Neural cell (in vitro differentiated cells): ENCODE measurements at regions not wholly inside any gene's neighbourhood (a gene's known extent, or its start where the extent isn't known, plus 50 kb on each side); places are given as distances from the start of the nearest gene placed in this dataset.

Experiments used
- H2AFZ ChIP-seq: fragments of 200-600, 300-800 bp; sonication (generic), shearing (Covaris generic); 2 replicates; pipeline ENCODE4 v1.6.0; 2014; ENCODE audit warnings: low read depth, mild to moderate bottlenecking, antibody characterized with exemption, low read length, moderate library complexity
- H3F3A ChIP-seq: fragments of 200-600 bp; shearing (Covaris generic); 2 replicates; pipeline ENCODE4 v1.6.1; 2016; ENCODE audit warnings: mild to moderate bottlenecking, moderate library complexity, mixed read lengths, antibody characterized with exemption, low read length; ENCODE audit not compliant: insufficient read depth, poor library complexity, severe bottlenecking
- H3K27ac ChIP-seq: fragments of 200-600, 300-800 bp; sonication (generic), shearing (Covaris generic); 2 replicates; pipeline ENCODE4 v1.5.1; 2014; ENCODE audit warnings: mild to moderate bottlenecking, low read length, moderate library complexity
- H3K27me3 ChIP-seq: fragments of 300-800, 200-600 bp; sonication (generic), shearing (Covaris generic); 2 replicates; pipeline ENCODE4 v1.6.0; 2014; ENCODE audit warnings: mild to moderate bottlenecking, low read depth, low read length, moderate library complexity; ENCODE audit not compliant: insufficient read depth
- H3K36me3 ChIP-seq: fragments of 300-800, 200-600 bp; sonication (generic), shearing (Covaris generic); 2 replicates; pipeline ENCODE4 v1.5.1; 2014; ENCODE audit warnings: mild to moderate bottlenecking, antibody characterized with exemption, low read length, moderate library complexity; ENCODE audit not compliant: insufficient read depth
- H3K4me2 ChIP-seq: fragments of 300-800, 200-600 bp; sonication (generic), shearing (Covaris generic); 2 replicates; pipeline ENCODE4 v1.6.0; 2014; ENCODE audit warnings: mild to moderate bottlenecking, low read length
- H3K4me3 ChIP-seq: fragments of 300-800, 200-600 bp; sonication (generic), shearing (Covaris generic); 2 replicates; pipeline ENCODE4 v1.5.1; 2014; ENCODE audit warnings: mild to moderate bottlenecking, low read length, moderate library complexity
- H3K79me2 ChIP-seq: fragments of 200-600 bp; shearing (Covaris generic); replicated peaks from 2 replicates; pipeline ENCODE4 v1.6.0; 2014; ENCODE audit warnings: mild to moderate bottlenecking, low read length, moderate library complexity; ENCODE audit not compliant: insufficient read depth
- H3K9ac ChIP-seq: fragments of 300-800, 200-600 bp; sonication (generic), shearing (Covaris generic); 2 replicates; pipeline ENCODE4 v1.6.1; 2016; ENCODE audit warnings: mild to moderate bottlenecking, low read length, mixed read lengths
- H3K9me2 ChIP-seq: fragments of 200-600 bp; shearing (Covaris generic); 2 replicates; pipeline ENCODE4 v1.6.1; 2016; ENCODE audit warnings: mild to moderate bottlenecking, low read length, mixed read lengths; ENCODE audit not compliant: insufficient read depth
- H3K9me3 ChIP-seq: fragments of 200-600, 300-800 bp; sonication (generic), shearing (Covaris generic); 2 replicates; pipeline ENCODE4 v1.6.1; 2016; ENCODE audit warnings: mild to moderate bottlenecking, mixed run types, low read length, moderate library complexity, mixed read lengths
- H4K20me1 ChIP-seq: fragments of 200-600 bp; shearing (Covaris generic); 2 replicates; pipeline ENCODE4 v1.6.1; 2016; ENCODE audit warnings: mild to moderate bottlenecking, mixed run types; ENCODE audit not compliant: insufficient read depth
- EP300 ChIP-seq: fragments of 450-650 bp; conservative IDR thresholded peaks from 2 replicates; pipeline ENCODE4 v1.6.1; 2014; ENCODE audit warnings: antibody characterized with exemption, mild to moderate bottlenecking, moderate library complexity; ENCODE audit not compliant: poor library complexity, severe bottlenecking
- EZH2 ChIP-seq: fragments of 200-600, 300-800 bp; shearing (Covaris generic), sonication (generic); IDR thresholded peaks from 2 replicates; pipeline ENCODE4 v1.6.1; 2014; ENCODE audit warnings: antibody characterized with exemption, low read length, borderline replicate concordance, mild to moderate bottlenecking; ENCODE audit not compliant: insufficient read depth, poor library complexity, severe bottlenecking
- MXI1 ChIP-seq: fragments of 450-650 bp; conservative IDR thresholded peaks from 2 replicates; pipeline ENCODE4 v1.6.1; 2014; ENCODE audit warnings: antibody characterized with exemption, mild to moderate bottlenecking; ENCODE audit not compliant: poor library complexity, severe bottlenecking
- POLR2AphosphoS5 ChIP-seq: IDR thresholded peaks from 2 replicates; pipeline ENCODE4 v1.6.1; 2012
- RAD21 ChIP-seq: fragments of 450-650 bp; conservative IDR thresholded peaks from 2 replicates; pipeline ENCODE4 v1.6.1; 2014; ENCODE audit warnings: antibody characterized with exemption, mild to moderate bottlenecking, moderate library complexity
- SMC3 ChIP-seq: fragments of 450-650 bp; conservative IDR thresholded peaks from 2 replicates; pipeline ENCODE4 v1.6.1; 2014; ENCODE audit warnings: antibody characterized with exemption, mild to moderate bottlenecking, moderate library complexity; ENCODE audit not compliant: poor library complexity
- TAF1 ChIP-seq: IDR thresholded peaks from 2 replicates; pipeline ENCODE4 v1.6.1; 2012; ENCODE audit warnings: low read depth
- TF ChIP-seq, protein P1 (sequence below): fragments of 450-650 bp; IDR thresholded peaks from 2 replicates; pipeline ENCODE4 v1.5.1; 2014; ENCODE audit warnings: antibody characterized with exemption, mild to moderate bottlenecking, moderate library complexity; ENCODE audit not compliant: poor library complexity, severe bottlenecking
- TF ChIP-seq, protein P2 (sequence below): IDR thresholded peaks from 2 replicates; pipeline ENCODE4 v1.6.1; 2012; ENCODE audit warnings: borderline replicate concordance

DNA sequence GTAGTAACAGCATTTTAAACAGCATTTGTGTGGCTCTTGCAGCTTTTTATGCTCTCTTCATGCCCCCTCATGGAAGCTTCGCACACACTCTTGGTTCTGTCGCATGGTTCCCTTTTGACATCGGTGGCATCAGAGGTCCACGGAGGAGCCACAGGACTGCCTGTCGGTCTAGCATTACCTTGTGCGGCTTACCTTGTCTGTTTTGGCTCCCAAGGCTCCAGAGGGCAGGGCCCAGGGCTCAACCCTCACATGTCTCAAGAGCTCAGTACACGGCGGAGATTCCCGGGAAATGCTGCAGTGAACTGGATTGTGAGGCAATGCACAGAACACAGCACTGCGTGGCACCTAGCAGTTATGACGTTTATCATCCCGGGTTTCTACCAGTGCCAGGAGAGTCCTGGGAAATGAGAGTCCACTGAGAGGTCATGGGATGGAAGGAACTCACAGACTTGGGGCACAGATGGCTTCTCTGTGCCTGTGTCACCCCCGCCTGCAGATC lies 1015.8 kb downstream of the TBC1D22A start:
- H4K20me1 ChIP-seq = no peaks in the 10 kb centered on the region
- H3F3A ChIP-seq = no peaks in the 10 kb centered on the region
- no peak overlapping the region for H3K27ac ChIP-seq
- no peak overlapping the region for H3K9ac ChIP-seq
- H3K9me3 ChIP-seq = no peaks in the 10 kb centered on the region
- no peak overlapping the region for H2AFZ ChIP-seq
- no peaks in the 10 kb centered on the region for H3K36me3 ChIP-seq
- TF ChIP-seq, protein P1, sequence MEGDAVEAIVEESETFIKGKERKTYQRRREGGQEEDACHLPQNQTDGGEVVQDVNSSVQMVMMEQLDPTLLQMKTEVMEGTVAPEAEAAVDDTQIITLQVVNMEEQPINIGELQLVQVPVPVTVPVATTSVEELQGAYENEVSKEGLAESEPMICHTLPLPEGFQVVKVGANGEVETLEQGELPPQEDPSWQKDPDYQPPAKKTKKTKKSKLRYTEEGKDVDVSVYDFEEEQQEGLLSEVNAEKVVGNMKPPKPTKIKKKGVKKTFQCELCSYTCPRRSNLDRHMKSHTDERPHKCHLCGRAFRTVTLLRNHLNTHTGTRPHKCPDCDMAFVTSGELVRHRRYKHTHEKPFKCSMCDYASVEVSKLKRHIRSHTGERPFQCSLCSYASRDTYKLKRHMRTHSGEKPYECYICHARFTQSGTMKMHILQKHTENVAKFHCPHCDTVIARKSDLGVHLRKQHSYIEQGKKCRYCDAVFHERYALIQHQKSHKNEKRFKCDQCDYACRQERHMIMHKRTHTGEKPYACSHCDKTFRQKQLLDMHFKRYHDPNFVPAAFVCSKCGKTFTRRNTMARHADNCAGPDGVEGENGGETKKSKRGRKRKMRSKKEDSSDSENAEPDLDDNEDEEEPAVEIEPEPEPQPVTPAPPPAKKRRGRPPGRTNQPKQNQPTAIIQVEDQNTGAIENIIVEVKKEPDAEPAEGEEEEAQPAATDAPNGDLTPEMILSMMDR = no peak
- TF ChIP-seq SMC3 (no peak), POLR2AphosphoS5 (no peak)
- H3K79me2 ChIP-seq = no peaks in the 10 kb centered on the region
- no peaks in the 10 kb centered on the region for H3K9me2 ChIP-seq
- H3K4me3 ChIP-seq = no peak overlapping the region
- H3K4me2 ChIP-seq = no peak overlapping the region
- H3K27me3 ChIP-seq = no peaks in the 10 kb centered on the region

DNA sequence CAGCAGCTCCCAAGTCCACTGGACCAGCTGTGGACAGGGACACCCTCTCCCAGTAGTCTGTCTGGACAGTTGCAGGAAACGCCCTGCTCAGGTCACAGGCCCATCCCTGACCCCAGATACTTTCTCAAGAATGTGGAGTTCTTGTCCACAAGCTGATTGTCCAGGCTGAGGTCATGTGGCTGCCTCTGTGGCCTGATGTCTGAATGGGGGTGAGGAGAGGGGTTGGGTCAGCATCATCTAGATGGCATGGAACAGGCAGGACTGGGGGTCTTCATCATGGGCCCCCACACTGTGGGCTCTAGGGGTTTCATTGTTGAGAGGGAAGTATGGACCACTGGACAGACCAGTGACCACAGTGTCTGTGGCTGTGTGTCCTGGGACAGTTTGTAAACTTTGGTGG lies 1015.0 kb downstream of the TBC1D22A start:
- no peak for TF ChIP-seq MXI1
- TF ChIP-seq EZH2 = no peak
- no peak for TF ChIP-seq EP300
- no peaks in the 10 kb centered on the region for H3K79me2 ChIP-seq
- no peaks in the 10 kb centered on the region for H3K27me3 ChIP-seq
- H3K9me3 ChIP-seq = no peaks in the 10 kb centered on the region
- no peaks in the 10 kb centered on the region for H3K36me3 ChIP-seq
- no peak overlapping the region for H3K4me2 ChIP-seq
- H3K27ac ChIP-seq = no peak overlapping the region
- no peak overlapping the region for H3K9ac ChIP-seq
- H3F3A ChIP-seq = no peaks in the 10 kb centered on the region
- no peak overlapping the region for H3K4me3 ChIP-seq
- no peaks in the 10 kb centered on the region for H4K20me1 ChIP-seq
- H2AFZ ChIP-seq = no peak overlapping the region
- H3K9me2 ChIP-seq = no peaks in the 10 kb centered on the region

DNA sequence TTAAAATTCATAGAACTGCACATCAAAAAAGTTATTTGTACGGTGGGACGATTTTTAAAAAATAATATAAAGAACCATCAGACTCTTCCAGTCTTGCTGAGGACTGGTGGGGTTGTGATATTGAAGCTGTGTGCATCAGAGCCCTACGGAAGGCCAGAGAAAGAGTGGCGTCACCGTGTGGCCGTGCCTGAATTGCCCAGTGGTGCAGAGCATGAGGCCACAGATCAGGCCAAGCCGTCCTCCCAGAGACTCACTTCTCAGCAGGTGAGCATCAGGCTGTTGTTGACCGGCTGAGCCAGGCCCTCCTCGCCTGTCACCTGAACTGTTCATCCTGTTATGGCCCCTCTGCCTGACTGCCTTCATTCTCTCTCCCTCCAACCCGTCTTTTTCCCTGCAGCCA lies 1013.9 kb downstream of the TBC1D22A start:
- Histone ChIP-seq H2AFZ (no peak overlapping the region), H4K20me1 (no peaks in the 10 kb centered on the region), H3K79me2 (no peaks in the 10 kb centered on the region), H3K9ac (no peak overlapping the region), H3K27ac (no peak overlapping the region), H3K4me3 (no peak overlapping the region), H3K4me2 (no peak overlapping the region), H3K27me3 (no peaks in the 10 kb centered on the region), H3K36me3 (no peaks in the 10 kb centered on the region), H3K9me2 (no peaks in the 10 kb centered on the region), H3K9me3 (no peaks in the 10 kb centered on the region), H3F3A (no peaks in the 10 kb centered on the region)
- TF ChIP-seq POLR2AphosphoS5 (no peak), EP300 (no peak), SMC3 (no peak), TAF1 (no peak), MXI1 (no peak), RAD21 (no peak), EZH2 (no peak)
- TF ChIP-seq, protein P1 = no peak
- TF ChIP-seq, protein P2, sequence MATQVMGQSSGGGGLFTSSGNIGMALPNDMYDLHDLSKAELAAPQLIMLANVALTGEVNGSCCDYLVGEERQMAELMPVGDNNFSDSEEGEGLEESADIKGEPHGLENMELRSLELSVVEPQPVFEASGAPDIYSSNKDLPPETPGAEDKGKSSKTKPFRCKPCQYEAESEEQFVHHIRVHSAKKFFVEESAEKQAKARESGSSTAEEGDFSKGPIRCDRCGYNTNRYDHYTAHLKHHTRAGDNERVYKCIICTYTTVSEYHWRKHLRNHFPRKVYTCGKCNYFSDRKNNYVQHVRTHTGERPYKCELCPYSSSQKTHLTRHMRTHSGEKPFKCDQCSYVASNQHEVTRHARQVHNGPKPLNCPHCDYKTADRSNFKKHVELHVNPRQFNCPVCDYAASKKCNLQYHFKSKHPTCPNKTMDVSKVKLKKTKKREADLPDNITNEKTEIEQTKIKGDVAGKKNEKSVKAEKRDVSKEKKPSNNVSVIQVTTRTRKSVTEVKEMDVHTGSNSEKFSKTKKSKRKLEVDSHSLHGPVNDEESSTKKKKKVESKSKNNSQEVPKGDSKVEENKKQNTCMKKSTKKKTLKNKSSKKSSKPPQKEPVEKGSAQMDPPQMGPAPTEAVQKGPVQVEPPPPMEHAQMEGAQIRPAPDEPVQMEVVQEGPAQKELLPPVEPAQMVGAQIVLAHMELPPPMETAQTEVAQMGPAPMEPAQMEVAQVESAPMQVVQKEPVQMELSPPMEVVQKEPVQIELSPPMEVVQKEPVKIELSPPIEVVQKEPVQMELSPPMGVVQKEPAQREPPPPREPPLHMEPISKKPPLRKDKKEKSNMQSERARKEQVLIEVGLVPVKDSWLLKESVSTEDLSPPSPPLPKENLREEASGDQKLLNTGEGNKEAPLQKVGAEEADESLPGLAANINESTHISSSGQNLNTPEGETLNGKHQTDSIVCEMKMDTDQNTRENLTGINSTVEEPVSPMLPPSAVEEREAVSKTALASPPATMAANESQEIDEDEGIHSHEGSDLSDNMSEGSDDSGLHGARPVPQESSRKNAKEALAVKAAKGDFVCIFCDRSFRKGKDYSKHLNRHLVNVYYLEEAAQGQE = no peak
